ENCODE measurements at regions not wholly inside any gene's neighbourhood (a gene's known extent, or its start where the extent isn't known, plus 50 kb on each side); places are given as distances from the start of the nearest gene placed in this dataset.
"Not testable (repeated sequence)": the region's sequence is repeated elsewhere in the genome, so short reads cannot be mapped to it uniquely, and the experiment has no call there.

DNA sequence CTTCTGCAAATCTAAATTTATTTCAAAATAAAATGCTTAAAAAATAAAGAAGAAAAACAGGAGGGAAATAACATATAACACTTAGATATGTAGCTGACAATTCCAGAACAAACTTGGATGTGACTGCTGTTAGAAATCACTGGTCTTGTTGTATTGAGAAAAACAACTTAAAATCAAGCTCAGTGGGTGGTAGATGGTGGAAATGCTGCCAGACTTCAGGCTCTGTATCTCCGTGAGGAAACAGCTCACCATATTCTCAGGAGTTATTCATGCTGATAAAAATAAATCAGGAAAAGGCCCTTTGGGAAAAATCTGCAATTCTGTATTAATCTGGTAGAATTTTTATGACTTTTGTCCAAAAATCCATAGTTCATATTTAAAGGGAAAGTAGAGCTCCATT lies 477.6 kb downstream of the RAP2B start (continued):
- no peak for TF ChIP-seq NR1H2 (CRISPR knock-in tag; IDR thresholded peaks at IDR 0.05)
- no peak for TF ChIP-seq PRRX2 (CRISPR knock-in tag; IDR thresholded peaks at IDR 0.05)

- Mint-ChIP-seq H3K9me3 (peaks cover 17% of the 10 kb centered on the region), H3K27me3 (ENCODE audit: low read depth) (no peaks in the 10 kb centered on the region), H3K4me1 (peaks cover 50% of the 10 kb centered on the region), H3K27ac (peak overlapping the region; percentile 96), H3K36me3 (peaks cover 8% of the 10 kb centered on the region), H3K4me3 (peak overlapping the region; percentile 46)
- peak; percentile 60 for DNase-seq (ENCODE audit: low spot score)
- ChIA-PET CTCF (no interaction called here), POLR2A (no interaction called here)
- TF ChIP-seq, protein P1, sequence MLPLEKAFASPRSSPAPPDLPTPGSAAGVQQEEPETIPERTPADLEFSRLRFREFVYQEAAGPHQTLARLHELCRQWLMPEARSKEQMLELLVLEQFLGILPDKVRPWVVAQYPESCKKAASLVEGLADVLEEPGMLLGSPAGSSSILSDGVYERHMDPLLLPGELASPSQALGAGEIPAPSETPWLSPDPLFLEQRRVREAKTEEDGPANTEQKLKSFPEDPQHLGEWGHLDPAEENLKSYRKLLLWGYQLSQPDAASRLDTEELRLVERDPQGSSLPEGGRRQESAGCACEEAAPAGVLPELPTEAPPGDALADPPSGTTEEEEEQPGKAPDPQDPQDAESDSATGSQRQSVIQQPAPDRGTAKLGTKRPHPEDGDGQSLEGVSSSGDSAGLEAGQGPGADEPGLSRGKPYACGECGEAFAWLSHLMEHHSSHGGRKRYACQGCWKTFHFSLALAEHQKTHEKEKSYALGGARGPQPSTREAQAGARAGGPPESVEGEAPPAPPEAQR (CRISPR knock-in tag; IDR thresholded peaks at IDR 0.05): 0 out of 2 replicates have a peak, but pooled peaks have one; percentile 16
- 0 out of 2 replicates have a peak, but pooled peaks have one; percentile 7 for TF ChIP-seq ZNF423 (CRISPR knock-in tag; IDR thresholded peaks at IDR 0.05)
- no peak for TF ChIP-seq ETV6 (CRISPR knock-in tag; IDR thresholded peaks at IDR 0.05)
- peak; percentile 82 for ATAC-seq
Observed at GRCh38 chr3:153640689-153641665, 479.0 kb downstream of the RAP2B start.

DNA sequence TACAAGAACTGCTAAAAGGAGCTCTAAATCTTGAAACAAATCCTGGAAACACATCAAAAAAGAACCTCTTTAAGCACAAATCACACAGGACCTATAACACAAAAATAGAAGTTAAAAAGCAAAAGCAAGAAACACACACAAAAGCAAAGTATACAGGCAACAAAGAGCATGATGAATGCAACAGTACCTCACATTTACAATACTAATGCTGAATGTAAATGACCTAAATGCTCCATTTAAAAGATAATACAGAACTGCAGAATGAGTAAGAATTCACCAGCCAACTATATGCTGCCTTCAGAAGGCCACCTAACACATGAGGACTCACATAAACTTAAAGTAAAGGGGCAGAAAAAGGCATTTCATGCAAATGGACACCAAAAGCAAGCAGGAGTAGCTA lies 478.6 kb upstream of the ARHGEF26 start:
- Mint-ChIP-seq H3K4me3 (peak overlapping the region; percentile 46), H3K27ac (peak overlapping the region; percentile 96), H3K9me3 (peaks cover 20% of the 10 kb centered on the region), H3K4me1 (peaks cover 51% of the 10 kb centered on the region)
- H3K27me3 Mint-ChIP-seq (ENCODE audit: low read depth); H3K36me3 Mint-ChIP-seq; POLR2A ChIA-PET; CTCF ChIA-PET; DNase-seq (ENCODE audit: low spot score): not testable (repeated sequence)
- ATAC-seq: peak; percentile 45

DNA sequence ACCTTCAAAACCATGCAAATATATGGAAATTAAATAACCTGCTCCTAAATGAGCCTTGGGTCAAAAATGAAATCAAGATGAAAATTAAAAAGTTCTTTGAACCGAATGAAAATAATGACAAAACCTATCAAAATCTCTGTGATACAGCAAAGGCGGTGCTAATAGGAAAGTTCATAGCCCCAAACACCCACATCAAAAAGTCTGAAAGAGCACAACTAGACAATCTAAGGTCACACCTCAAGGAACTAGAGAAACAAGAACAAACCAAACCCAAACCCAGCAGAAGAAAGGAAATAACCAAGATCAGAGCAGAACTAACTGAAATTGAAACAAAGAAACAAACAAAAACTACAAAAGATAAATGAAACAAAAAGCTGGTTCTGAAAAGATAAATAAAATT lies 477.7 kb upstream of the ARHGEF26 start:
- H3K36me3 Mint-ChIP-seq, CTCF ChIA-PET: not testable (repeated sequence)
- H3K4me1 Mint-ChIP-seq: peaks cover 58% of the 10 kb centered on the region

GRCh38 chr3:153649286-153649839 lies 471.8 kb upstream of the ARHGEF26 start:
- ChIA-PET POLR2A (no interaction called here), CTCF (no interaction called here)
- Mint-ChIP-seq H3K27me3 (ENCODE audit: low read depth) (no peaks in the 10 kb centered on the region), H3K27ac (no peak overlapping the region), H3K4me3 (no peak overlapping the region), H3K9me3 (peaks cover 24% of the 10 kb centered on the region), H3K36me3 (peaks cover 11% of the 10 kb centered on the region), H3K4me1 (peaks cover 11% of the 10 kb centered on the region)
- no peak for DNase-seq (ENCODE audit: low spot score)
- no peak for ATAC-seq
- TF ChIP-seq, protein P1 (CRISPR knock-in tag; IDR thresholded peaks at IDR 0.05): no peak
- no peak for TF ChIP-seq MYBL2 (CRISPR knock-in tag; IDR thresholded peaks at IDR 0.05)
- no peak for TF ChIP-seq ATF1 (CRISPR knock-in tag; IDR thresholded peaks at IDR 0.05)
- no peak for TF ChIP-seq ZNF396 (CRISPR knock-in tag; IDR thresholded peaks at IDR 0.05; ENCODE audit: borderline replicate concordance)
- no peak for TF ChIP-seq ATF3 (CRISPR knock-in tag; conservative IDR thresholded peaks at IDR 0.05)
- TF ChIP-seq KAT7 (CRISPR knock-in tag; IDR thresholded peaks at IDR 0.05; ENCODE audit: borderline replicate concordance): no peak
- no peak for TF ChIP-seq FOXK1 (CRISPR knock-in tag; IDR thresholded peaks at IDR 0.05)
- TF ChIP-seq ZNF416 (CRISPR knock-in tag; IDR thresholded peaks at IDR 0.05): no peak
- TF ChIP-seq HMGA2 (CRISPR knock-in tag; IDR thresholded peaks at IDR 0.05): no peak
- TF ChIP-seq TCF7 (CRISPR knock-in tag; IDR thresholded peaks at IDR 0.05; ENCODE audit: low read depth): no peak
- no peak for TF ChIP-seq CREM (CRISPR knock-in tag; IDR thresholded peaks at IDR 0.05)
- TF ChIP-seq, protein P2, sequence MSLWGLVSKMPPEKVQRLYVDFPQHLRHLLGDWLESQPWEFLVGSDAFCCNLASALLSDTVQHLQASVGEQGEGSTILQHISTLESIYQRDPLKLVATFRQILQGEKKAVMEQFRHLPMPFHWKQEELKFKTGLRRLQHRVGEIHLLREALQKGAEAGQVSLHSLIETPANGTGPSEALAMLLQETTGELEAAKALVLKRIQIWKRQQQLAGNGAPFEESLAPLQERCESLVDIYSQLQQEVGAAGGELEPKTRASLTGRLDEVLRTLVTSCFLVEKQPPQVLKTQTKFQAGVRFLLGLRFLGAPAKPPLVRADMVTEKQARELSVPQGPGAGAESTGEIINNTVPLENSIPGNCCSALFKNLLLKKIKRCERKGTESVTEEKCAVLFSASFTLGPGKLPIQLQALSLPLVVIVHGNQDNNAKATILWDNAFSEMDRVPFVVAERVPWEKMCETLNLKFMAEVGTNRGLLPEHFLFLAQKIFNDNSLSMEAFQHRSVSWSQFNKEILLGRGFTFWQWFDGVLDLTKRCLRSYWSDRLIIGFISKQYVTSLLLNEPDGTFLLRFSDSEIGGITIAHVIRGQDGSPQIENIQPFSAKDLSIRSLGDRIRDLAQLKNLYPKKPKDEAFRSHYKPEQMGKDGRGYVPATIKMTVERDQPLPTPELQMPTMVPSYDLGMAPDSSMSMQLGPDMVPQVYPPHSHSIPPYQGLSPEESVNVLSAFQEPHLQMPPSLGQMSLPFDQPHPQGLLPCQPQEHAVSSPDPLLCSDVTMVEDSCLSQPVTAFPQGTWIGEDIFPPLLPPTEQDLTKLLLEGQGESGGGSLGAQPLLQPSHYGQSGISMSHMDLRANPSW (CRISPR knock-in tag; conservative IDR thresholded peaks at IDR 0.05; ENCODE audit: low read depth): no peak
- TF ChIP-seq FOXJ3 (CRISPR knock-in tag; IDR thresholded peaks at IDR 0.05; ENCODE audit: borderline replicate concordance): no peak

More for the DNA sequence above, 477.7 kb upstream of the ARHGEF26 start:
- Mint-ChIP-seq H3K27ac (peak overlapping the region; percentile 96), H3K9me3 (peaks cover 20% of the 10 kb centered on the region)
- DNase-seq (ENCODE audit: low spot score); H3K4me3 Mint-ChIP-seq; ATAC-seq; POLR2A ChIA-PET; H3K27me3 Mint-ChIP-seq (ENCODE audit: low read depth): not testable (repeated sequence)

Measured in WTC11 (cell line).